Coronary artery (tissue), 2 donors: ENCODE measurements at regions not wholly inside any gene's neighbourhood (a gene's known extent, or its start where the extent isn't known, plus 50 kb on each side); places are given as distances from the start of the nearest gene placed in this dataset.

Experiments
- DNase-seq: peaks from one replicate; pipeline ENCODE4 v3.0.0-alpha.2; 2017; ENCODE audit warnings: low spot score
- H3K27ac ChIP-seq, 2 donors: fragments of 200-600 bp; sonication (generic); one replicate each; pipeline ENCODE4 v1.5.1; 2016 to 2019
- H3K4me3 ChIP-seq: fragments of 200-600 bp; sonication (generic); 2 replicates; pipeline ENCODE4 v1.5.1; 2016; ENCODE audit warnings: mild to moderate bottlenecking, moderate library complexity
- CTCF ChIP-seq: fragments of 200-600 bp; sonication (generic); IDR thresholded peaks from one replicate; pipeline ENCODE4 v1.5.1; 2019; ENCODE audit warnings: antibody characterized with exemption

GRCh38 chr12:58204071-58204470 is 262.7 kb downstream of the ATP23 start:
- no peak for TF ChIP-seq CTCF
- H3K4me3 ChIP-seq, result no peak overlapping the region
- no peak overlapping the region for H3K27ac ChIP-seq
- no peak for DNase-seq

GRCh38 chr12:58206876-58207275 is 265.5 kb downstream of the ATP23 start:
- Histone ChIP-seq H3K27ac (no peak overlapping the region), H3K4me3 (no peak overlapping the region)
- no peak for DNase-seq
- no peak for TF ChIP-seq CTCF

- H3K27ac ChIP-seq, result no peak overlapping the region
- DNase-seq, result no peak
- no peak overlapping the region for H3K4me3 ChIP-seq
- no peak for TF ChIP-seq CTCF
These were observed 269.8 kb downstream of the ATP23 start for GRCh38 chr12:58211211-58211610.

- no peak overlapping the region for H3K4me3 ChIP-seq
- no peak for DNase-seq
- no peak overlapping the region for H3K27ac ChIP-seq
- TF ChIP-seq CTCF, result no peak
These were observed 275.8 kb downstream of the ATP23 start for GRCh38 chr12:58217130-58217529.

- TF ChIP-seq CTCF, result no peak
- no peak for DNase-seq
- H3K27ac ChIP-seq, result no peak overlapping the region
- no peak overlapping the region for H3K4me3 ChIP-seq
These were observed 283.3 kb downstream of the ATP23 start for GRCh38 chr12:58224536-58225105.

GRCh38 chr12:58225203-58225877 is 284.0 kb downstream of the ATP23 start:
- TF ChIP-seq CTCF, result no peak

GRCh38 chr12:58233886-58234285 is 292.5 kb downstream of the ATP23 start:
- H3K4me3 ChIP-seq, result no peak overlapping the region
- no peak for DNase-seq
- no peak for TF ChIP-seq CTCF
- no peak overlapping the region for H3K27ac ChIP-seq

More at GRCh38 chr12:58225203-58225877, 284.0 kb downstream of the ATP23 start:
- H3K4me3 ChIP-seq, result no peak overlapping the region
- no peak overlapping the region for H3K27ac ChIP-seq
- DNase-seq, result no peak
